HEK293T (cell line): ENCODE measurements at regions not wholly inside any gene's neighbourhood (a gene's known extent, or its start where the extent isn't known, plus 50 kb on each side); places are given as distances from the start of the nearest gene placed in this dataset.

Experiments
- CTCF ChIA-PET: fragments of 350-600 bp; formaldehyde crosslinking; extraction: SDS; loops from one replicate; lab custom pipeline; 2021; ENCODE audit warnings: antibody characterized with exemption, inconsistent platforms; lab: Yijun Ruan, JAX
- POLR2A ChIA-PET: fragments of 350-600 bp; formaldehyde crosslinking; extraction: SDS; loops from one replicate; lab custom pipeline; 2020; ENCODE audit warnings: antibody characterized with exemption, inconsistent platforms; lab: Yijun Ruan, JAX
- DNase-seq: peaks from one replicate; pipeline ENCODE4 v3.0.0; 2012; ENCODE audit warnings: mixed read lengths; ENCODE audit errors: extremely low spot score
- ARNT ChIP-seq: fragments of 450-650 bp; IDR thresholded peaks from 2 replicates; pipeline ENCODE4 v1.6.1; 2017; ENCODE audit warnings: mild to moderate bottlenecking
- BHLHE40 ChIP-seq: fragments of 450-650 bp; IDR thresholded peaks from 2 replicates; pipeline ENCODE4 v1.6.1; 2016; ENCODE audit warnings: mild to moderate bottlenecking, moderate library complexity, borderline replicate concordance
- CTBP1 ChIP-seq: fragments of 450-650 bp; IDR thresholded peaks from 2 replicates; pipeline ENCODE4 v1.6.1; 2016; ENCODE audit warnings: borderline replicate concordance
- ELF4 ChIP-seq: fragments of 450-650 bp; IDR thresholded peaks from 2 replicates; pipeline ENCODE4 v1.6.1; 2017; ENCODE audit warnings: antibody characterized with exemption
- FOXA1 ChIP-seq: fragments of 450-650 bp; IDR thresholded peaks from 2 replicates; pipeline ENCODE4 v1.6.1; 2016; ENCODE audit warnings: mild to moderate bottlenecking
- FOXK2 ChIP-seq: fragments of 450-650 bp; IDR thresholded peaks from 2 replicates; pipeline ENCODE4 v1.6.1; 2016; ENCODE audit warnings: mild to moderate bottlenecking
- FOXM1 ChIP-seq: fragments of 450-650 bp; IDR thresholded peaks from 2 replicates; pipeline ENCODE4 v1.6.1; 2017; ENCODE audit warnings: mild to moderate bottlenecking, borderline replicate concordance
- HDGF ChIP-seq: fragments of 450-650 bp; IDR thresholded peaks from 2 replicates; pipeline ENCODE4 v1.6.1; 2017; ENCODE audit warnings: antibody characterized with exemption, borderline replicate concordance
- L3MBTL2 ChIP-seq: fragments of 450-650 bp; conservative IDR thresholded peaks from 2 replicates; pipeline ENCODE4 v1.6.1; 2016; ENCODE audit warnings: mild to moderate bottlenecking
- LEF1 ChIP-seq: fragments of 450-650 bp; IDR thresholded peaks from 2 replicates; pipeline ENCODE4 v1.6.1; 2017; ENCODE audit warnings: mild to moderate bottlenecking, borderline replicate concordance
- NFRKB ChIP-seq: fragments of 450-650 bp; IDR thresholded peaks from 2 replicates; pipeline ENCODE4 v1.6.1; 2016; ENCODE audit warnings: mild to moderate bottlenecking, moderate library complexity
- PKNOX1 ChIP-seq: fragments of 450-650 bp; IDR thresholded peaks from 2 replicates; pipeline ENCODE4 v1.6.1; 2016
- SP1 ChIP-seq: fragments of 450-650 bp; IDR thresholded peaks from 2 replicates; pipeline ENCODE4 v1.6.1; 2017
- SUZ12 ChIP-seq: fragments of 450-650 bp; IDR thresholded peaks from 2 replicates; pipeline ENCODE4 v1.6.1; 2016; ENCODE audit warnings: mild to moderate bottlenecking
- TARDBP ChIP-seq: fragments of 450-650 bp; IDR thresholded peaks from 2 replicates; pipeline ENCODE4 v1.6.1; 2016
- ZNF384 ChIP-seq: fragments of 450-650 bp; IDR thresholded peaks from 2 replicates; pipeline ENCODE4 v1.6.1; 2016

GRCh38 chr21:24658026-24658425 is 949.3 kb downstream of the MRPL39 start:
- ChIA-PET POLR2A (no interaction called here), CTCF (no interaction called here)
- TF ChIP-seq ARNT = no peak
- no peak for TF ChIP-seq BHLHE40
- no peak for TF ChIP-seq ZNF384
- no peak for TF ChIP-seq FOXK2
- no peak for TF ChIP-seq L3MBTL2
- TF ChIP-seq LEF1 = no peak
- TF ChIP-seq FOXA1 = no peak
- TF ChIP-seq SP1 = no peak
- TF ChIP-seq TARDBP = no peak
- no peak for TF ChIP-seq ELF4
- TF ChIP-seq NFRKB = no peak
- TF ChIP-seq CTBP1 = no peak
- TF ChIP-seq FOXM1 = no peak

GRCh38 chr21:24649691-24650090 is 957.6 kb downstream of the MRPL39 start:
- no peak for DNase-seq
- ChIA-PET CTCF (no interaction called here), POLR2A (no interaction called here)
- TF ChIP-seq LEF1 = no peak

More at GRCh38 chr21:24658026-24658425, 949.3 kb downstream of the MRPL39 start:
- DNase-seq = no peak

GRCh38 chr21:24636696-24637095 is 970.6 kb downstream of the MRPL39 start:
- no peak for DNase-seq
- CTCF ChIA-PET = no interaction called here
- TF ChIP-seq HDGF = no peak
- TF ChIP-seq FOXK2 = no peak
- TF ChIP-seq SUZ12 = no peak
- no peak for TF ChIP-seq NFRKB
- no peak for TF ChIP-seq FOXA1
- no peak for TF ChIP-seq TARDBP
- no peak for TF ChIP-seq ELF4
- TF ChIP-seq ZNF384 = no peak
- TF ChIP-seq BHLHE40 = no peak
- no peak for TF ChIP-seq LEF1
- TF ChIP-seq ARNT = no peak
- TF ChIP-seq FOXM1 = no peak
- no peak for TF ChIP-seq L3MBTL2
- no peak for TF ChIP-seq CTBP1
- TF ChIP-seq PKNOX1 = no peak
- no peak for TF ChIP-seq SP1
- POLR2A ChIA-PET = no interaction called here

- ChIA-PET POLR2A (no interaction called here), CTCF (no interaction called here)
- no peak for DNase-seq
- TF ChIP-seq ARNT = no peak
- no peak for TF ChIP-seq FOXA1
- no peak for TF ChIP-seq NFRKB
- TF ChIP-seq FOXK2 = no peak
- TF ChIP-seq L3MBTL2 = no peak
- no peak for TF ChIP-seq SUZ12
- TF ChIP-seq FOXM1 = no peak
- TF ChIP-seq SP1 = no peak
- no peak for TF ChIP-seq CTBP1
- no peak for TF ChIP-seq TARDBP
These were observed 972.5 kb downstream of the MRPL39 start for GRCh38 chr21:24634749-24635148.

- DNase-seq = no peak
- POLR2A ChIA-PET = no interaction called here
- CTCF ChIA-PET = no interaction called here
- TF ChIP-seq FOXK2 (no peak), HDGF (no peak), ARNT (no peak), TARDBP (no peak), L3MBTL2 (no peak), SUZ12 (no peak), CTBP1 (no peak), NFRKB (no peak), SP1 (no peak), PKNOX1 (no peak), ELF4 (no peak), FOXA1 (no peak), FOXM1 (no peak), ZNF384 (no peak), LEF1 (no peak), BHLHE40 (no peak)
These were observed 978.7 kb downstream of the MRPL39 start for GRCh38 chr21:24628536-24628935.

GRCh38 chr21:24628046-24628445 is 979.2 kb downstream of the MRPL39 start:
- TF ChIP-seq FOXK2 = no peak
- no peak for TF ChIP-seq FOXM1
- no peak for TF ChIP-seq TARDBP
- TF ChIP-seq SUZ12 = no peak
- TF ChIP-seq BHLHE40 = no peak
- TF ChIP-seq LEF1 = no peak
- no peak for TF ChIP-seq PKNOX1
- no peak for TF ChIP-seq ZNF384
- TF ChIP-seq ARNT = no peak
- no peak for TF ChIP-seq L3MBTL2
- TF ChIP-seq ELF4 = no peak
- TF ChIP-seq SP1 = no peak
- TF ChIP-seq FOXA1 = no peak
- no peak for TF ChIP-seq NFRKB
- no peak for TF ChIP-seq CTBP1
- no peak for TF ChIP-seq HDGF
- CTCF ChIA-PET = no interaction called here
- POLR2A ChIA-PET = no interaction called here
- DNase-seq = no peak
